Epidermal melanocyte (primary cell): ENCODE measurements at regions not wholly inside any gene's neighbourhood (a gene's known extent, or its start where the extent isn't known, plus 50 kb on each side); places are given as distances from the start of the nearest gene placed in this dataset.

Source experiments
- DNase-seq: peaks from one replicate; pipeline ENCODE4 v3.0.0; 2011; ENCODE audit warnings: low spot score; ENCODE audit not compliant: insufficient read length

DNA sequence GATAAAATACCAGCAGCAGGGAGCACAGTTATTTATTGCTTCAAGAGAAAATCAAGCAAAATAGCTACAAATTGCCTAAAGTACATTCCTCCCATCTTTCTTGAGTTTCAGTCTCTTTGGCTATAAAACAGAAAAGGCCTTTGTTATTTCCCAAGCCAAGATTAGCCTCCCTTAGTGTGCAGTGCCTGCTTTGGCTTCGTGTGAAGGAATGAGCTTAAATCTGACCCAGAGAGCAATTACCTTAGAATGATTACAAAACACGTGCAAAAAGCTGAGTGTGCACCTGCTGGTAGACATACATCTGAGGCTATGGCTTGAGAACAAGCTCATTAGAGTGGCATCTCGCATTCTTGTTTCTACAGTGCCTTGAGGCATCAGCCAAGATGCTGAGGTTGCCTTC is 250.8 kb downstream of the C4orf33 start:
- no peak for DNase-seq

DNA sequence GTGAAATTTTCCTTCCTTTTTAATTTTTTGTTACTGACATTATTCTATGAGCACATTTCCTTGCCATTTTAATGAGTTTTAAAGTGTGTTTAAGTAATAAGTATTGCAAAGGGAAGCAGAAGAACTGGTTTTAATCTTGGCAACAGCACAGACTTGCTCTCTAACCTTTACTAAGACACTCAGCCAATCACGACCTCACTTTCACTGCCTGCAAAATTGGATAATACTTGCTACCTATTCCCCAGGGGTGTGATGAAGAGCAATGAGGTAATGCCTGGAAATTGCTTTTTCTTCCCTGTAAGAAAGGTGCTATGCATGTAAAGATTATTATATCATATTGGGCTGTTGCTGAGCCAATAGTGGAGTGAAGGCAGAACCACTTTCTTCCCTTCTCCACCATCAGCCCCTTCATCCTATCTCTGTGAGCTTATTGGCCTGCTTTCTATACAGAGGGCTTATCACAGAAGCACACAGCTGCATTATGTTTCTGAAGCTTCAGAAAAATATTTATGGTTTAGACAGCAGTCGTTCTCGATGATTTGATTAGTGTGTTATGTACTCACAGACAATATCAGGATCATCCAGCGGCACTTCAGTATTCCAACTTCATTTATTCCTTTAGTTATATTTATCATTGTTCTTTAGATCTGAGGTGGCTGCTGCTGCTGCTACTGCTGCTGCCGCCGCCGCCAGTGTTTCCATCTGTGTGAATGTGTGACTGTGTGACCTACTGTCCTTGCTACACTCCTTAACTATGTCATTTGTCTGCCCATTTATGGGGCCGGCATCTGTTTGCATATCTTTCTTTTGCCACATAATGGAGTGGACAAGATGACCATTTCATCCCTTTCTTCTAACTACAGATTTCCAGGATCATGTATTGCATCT is 255.1 kb downstream of the C4orf33 start:
- no peak for DNase-seq

DNA sequence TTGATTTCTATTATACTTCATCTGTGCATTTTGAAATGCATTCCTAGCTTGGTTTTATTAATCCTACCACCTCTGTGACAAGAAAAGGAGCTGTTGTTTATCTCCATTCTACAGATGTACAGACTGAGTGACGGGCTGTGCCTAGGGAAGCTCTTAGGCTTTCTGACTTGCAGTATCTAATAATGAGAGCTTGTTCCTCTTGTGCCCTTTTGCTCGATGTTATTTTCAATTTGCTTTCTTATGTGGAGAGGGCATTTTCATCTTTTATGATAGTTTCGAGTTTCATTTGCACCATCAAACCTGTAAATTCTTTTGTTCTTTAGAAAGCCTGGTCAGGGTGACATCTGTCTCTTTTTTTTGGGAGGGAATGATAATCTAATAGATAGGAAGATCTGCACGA is 256.5 kb downstream of the C4orf33 start:
- no peak for DNase-seq

DNA sequence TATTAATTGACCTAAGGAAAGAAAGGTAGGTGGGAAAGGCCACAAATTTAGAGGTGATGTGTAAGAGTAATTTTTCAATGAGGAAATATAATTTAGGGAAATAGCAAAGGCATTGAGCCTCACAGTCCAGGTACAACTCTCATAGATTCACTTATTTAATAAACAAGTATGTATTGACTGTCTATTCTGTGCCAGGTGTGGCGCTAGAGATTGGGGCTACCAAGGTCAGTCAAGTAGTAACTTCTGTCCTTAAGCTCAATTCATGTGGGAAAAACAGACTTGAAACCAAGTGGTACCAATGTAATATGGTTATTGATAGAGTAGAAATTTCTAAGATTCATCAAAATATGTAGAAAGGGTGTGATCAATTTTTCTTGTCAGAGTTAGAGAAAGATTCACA is 257.5 kb downstream of the C4orf33 start:
- no peak for DNase-seq

DNA sequence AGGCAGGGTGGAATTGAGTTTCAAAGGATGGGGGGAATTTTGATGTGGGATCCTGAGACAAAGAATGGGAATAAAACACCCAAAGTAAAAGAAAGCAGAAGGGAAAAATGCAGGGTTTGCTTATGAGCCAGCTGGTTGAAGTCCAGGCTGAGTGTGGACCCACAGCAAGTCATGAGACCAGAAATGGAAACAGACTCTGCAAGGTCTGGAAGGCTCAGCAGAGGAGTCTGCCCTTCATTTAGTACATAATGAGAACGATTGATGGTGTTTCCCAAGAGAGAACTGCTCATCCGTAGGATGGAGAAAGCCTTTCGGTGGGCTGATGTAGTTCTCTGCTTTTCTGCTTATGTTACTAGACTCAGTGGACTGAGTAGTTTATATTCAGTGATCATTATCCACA is 259.1 kb downstream of the C4orf33 start:
- no peak for DNase-seq

DNA sequence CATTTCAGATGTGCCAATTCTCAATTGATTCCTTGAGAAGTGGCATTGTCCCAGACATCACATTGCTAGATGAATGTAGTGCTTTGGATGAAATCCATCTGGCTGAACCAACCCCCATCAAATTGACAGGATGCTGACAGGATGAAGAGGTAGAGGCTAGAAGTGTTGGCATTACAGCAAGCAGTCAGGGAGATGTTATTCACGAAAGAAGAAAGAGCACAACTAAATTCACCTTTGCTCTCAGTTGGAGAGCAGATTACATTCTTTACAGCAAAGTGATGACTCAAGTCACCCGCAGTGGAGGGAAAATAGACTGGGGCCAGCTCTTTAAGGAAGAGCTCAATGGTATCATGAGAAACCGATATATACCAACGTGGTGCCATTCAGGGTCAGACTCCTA is 259.6 kb downstream of the C4orf33 start:
- no peak for DNase-seq

DNA sequence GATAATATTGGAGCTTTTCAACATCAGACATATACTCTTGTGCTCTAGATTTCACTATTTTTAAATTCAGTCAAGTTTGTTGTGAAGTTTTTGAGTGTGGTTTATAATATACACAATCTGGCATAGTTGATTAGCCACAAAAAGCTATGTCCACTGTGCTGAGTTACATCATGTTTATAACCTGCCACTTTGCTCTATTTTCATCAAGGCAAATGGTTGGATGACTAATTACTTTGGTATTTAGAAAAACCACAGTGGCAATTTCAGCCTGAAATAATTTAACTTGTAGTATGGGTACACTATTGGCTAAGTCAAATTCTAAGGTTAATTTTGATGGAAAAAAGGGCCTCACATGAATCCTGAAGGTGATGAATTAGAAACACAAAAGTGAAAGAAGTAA is 262.6 kb downstream of the C4orf33 start:
- DNase-seq, result no peak

DNA sequence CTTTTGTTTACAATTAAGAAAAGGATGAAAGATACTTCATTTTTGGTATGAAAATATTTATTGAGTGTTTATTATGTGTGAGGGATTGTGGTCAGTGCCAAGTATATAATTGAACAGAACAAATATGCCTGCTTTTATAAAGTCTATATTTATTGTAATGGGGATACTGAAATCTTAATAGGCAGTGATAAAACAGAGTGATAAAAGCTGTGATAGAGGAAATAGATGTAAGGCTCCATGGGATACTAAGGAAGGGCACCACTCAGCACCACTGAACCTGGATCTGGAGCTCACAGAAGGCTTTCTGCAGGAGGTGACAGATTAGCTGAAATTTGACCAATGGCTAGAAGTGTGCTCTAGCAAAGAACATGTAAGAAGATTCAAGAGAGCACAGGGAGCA is 263.5 kb downstream of the C4orf33 start:
- no peak for DNase-seq

DNA sequence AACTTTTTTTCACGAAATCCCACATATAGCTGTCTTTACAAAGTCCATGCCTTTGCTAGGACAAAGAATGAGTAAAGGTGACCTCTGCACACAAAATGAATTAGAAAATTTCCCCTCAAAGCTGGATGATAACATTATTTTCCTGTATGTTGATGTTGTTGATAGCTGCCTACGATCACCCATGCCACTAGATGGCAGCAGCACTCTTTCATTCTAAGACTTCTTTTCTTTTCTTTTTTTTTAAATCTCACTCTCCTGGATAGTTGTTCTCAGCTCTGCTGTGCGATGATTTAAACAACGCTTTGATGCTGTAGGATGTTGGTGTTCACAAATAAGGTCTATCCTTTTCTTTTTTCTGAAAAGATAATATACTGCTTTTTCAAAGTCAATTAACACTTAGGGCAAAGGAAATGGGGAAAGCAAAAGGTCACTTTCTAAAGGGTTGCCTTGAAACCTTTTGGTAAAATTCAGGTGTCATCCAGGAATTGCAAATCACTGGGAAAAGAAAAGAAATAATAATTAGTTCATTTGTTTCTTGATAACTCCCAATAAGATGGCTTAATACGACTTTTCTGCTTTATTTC is 266.8 kb downstream of the C4orf33 start:
- peak; percentile 40 for DNase-seq

DNA sequence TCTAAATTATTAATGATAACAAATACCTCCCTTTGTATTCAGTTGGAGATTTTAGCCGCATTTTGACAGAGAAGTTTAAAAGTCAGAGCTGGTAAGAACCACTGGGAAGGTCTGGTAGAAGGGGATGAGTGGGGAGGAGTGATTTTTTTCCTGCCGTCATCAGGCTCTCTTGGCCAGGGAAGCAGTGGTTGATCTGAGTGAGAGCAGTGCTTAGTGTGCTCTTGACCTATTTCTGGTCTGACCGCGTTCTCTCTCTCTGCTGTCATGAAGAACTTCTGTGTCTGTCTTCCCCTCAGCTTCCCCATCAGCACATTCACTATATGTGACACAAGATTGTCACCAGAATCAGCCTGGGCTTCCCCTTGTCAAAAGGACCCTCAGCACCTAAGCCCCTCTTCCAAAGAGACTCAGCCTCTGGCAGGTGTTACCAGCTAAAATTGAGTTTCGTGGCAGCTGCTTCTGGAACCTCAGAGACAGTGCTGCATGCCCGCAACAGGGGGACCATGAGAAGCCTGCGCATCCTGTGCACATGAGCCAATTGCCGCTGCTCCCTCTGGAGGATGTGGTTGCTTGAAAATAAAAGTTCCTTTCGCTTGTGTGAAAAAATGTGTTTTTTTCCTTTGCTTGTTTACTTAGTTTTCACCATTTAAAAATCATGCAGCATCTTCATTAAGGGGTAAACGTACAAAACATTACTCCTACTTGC is 268.9 kb downstream of the C4orf33 start:
- DNase-seq, result no peak

DNA sequence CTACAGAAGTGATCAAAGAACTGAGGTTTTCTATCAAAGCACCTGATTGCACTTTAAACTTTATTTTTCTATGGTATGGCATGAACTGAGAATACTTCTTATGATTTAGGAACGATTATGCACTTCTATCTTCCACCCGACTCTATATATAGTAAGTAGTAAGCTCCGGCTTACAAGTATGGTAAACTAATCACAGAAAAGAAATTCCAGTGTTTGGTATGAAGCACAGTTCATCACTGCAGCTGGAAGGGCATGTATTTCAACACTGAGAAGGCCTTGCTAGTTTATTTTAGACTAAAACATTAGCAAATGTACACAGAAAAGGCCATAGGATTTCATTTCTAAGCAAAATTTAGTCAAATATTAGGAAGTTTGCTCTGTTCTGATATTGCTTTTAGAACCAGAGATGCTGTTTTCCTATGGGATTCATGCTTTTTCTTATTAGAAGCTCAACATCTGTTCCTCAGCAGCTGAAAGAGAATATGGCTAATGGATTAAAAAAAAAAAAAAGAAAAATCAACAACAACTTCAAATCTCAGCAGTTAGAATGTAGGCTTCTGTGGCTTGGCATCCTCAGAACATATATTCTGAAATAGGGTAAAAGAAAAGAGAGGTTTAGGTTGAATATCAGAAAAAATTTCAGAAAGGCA is 273.5 kb downstream of the C4orf33 start:
- no peak for DNase-seq

DNA sequence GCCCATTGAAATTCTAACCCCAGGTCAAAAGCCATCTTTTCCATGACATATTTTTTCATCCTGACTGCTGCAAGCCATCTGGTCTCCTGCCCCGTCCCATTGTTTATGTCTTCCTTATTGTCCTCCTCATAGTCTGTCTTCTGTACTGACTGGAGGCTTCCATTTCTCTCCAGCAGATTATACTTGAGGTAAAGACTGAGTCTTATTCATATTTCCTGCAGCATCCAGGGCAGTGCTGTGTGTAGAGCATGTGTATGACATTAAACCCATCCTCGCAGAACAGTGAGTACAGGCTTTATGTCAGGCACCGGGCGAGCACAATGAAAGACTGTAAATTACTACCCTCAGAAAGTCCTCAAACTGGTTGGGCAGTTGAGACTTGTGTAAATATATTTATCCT is 275.1 kb downstream of the C4orf33 start:
- DNase-seq, result no peak

DNA sequence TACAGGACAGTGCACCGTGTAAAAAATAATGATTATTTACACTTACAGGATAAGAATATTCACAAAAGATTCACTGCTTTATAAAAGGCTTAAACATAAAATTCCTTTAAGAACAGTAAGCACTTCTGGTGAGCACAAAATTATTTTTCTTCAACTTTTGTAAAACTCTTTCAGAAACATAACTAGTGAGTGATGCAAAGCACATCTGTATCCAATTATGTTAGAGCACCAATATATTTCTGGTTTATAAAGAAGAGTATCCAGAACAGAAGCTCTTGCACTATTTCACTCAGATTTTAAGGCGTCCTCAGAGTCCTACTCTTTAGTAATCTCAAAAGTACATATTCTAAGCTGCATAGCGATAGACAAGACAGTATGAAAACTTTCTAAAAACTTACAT is 276.0 kb downstream of the C4orf33 start:
- no peak for DNase-seq

DNA sequence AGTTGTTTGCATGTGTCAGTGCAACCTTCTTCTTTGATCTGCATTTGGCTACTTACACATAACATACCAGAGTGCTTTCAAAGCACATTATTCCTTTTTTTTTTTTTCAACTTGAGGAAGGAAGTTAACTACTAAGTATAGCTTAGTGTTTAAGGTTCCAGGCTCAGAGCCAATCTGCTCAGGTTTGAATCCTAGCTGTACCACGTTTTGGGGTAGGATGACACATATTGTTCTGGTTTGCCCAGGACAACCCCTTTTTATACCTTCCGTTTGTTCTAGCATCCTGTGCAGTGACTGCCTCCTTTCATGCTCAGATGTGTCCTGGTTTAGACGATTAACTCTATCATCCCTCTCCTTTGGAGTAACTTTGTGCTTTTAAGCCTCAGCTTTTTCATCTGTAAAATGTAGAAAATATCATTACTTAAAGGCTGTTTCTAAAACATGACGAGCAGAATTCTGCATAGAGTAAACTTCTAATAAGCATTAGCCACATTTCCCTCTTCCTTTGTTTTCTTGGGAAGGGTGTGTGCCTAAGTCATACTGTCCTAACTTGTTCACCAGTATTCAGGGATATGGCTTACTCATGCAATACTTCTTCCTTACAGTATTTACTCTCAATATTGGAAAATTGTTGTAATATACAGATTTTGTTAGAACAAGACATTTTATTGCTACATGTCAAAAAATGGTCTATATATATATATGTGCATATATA is 281.3 kb downstream of the C4orf33 start:
- no peak for DNase-seq

DNA sequence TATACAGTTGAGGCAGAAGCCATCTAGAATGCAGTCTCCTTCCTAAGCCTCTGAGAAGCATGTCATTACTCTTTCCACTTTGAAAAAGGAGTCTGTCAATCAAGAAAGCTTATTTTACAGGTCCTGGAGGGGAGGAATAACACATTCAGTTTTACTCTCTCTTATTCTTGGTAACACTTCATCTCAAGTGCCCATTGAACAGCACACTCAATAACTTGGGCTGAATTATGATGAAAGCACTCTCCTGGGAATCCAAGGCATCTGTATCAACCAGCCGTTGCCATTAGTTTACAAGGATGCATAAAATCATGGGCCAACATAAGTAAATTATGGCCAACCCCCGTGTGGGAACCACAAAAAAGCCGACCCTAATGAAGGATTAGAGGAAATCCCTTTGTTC is 282.4 kb downstream of the C4orf33 start:
- DNase-seq, result no peak

DNA sequence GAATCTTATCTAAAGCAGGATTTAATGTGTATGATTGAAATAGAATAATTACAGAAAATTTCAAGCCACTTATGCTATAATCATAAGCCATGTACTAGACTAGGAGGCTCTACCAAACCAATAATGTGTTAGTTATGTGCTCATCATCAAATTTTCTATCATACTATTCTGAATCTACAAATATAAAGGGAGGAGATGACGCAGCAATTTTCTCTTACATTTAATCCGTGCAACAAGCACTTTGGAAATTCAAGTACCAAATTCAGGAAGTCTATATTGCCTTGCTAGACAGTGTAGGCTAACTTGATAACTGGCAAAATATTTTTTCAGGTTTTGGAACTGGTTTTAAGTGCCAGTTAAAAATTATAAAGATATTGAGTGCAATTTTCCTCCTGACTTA is 283.5 kb downstream of the C4orf33 start:
- DNase-seq, result no peak

DNA sequence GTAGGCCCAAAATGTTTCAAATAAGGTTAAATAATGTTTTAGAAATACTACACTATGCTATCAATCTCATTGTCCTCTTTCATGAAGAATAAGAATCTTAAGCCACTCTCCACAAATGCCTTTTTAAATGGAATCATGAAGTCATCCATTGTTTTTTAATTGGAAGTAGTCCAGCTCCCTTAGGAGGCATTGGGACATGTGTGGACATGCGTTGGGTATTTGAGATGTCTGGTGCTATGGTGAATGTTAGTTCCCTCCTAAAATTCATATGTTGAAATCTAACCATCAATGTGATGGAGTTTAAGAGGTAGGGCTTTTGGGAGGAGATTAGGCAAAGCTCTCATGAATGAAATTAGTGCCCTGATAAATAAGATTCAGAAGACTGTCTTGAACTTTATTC is 289.0 kb downstream of the C4orf33 start:
- DNase-seq, result no peak

DNA sequence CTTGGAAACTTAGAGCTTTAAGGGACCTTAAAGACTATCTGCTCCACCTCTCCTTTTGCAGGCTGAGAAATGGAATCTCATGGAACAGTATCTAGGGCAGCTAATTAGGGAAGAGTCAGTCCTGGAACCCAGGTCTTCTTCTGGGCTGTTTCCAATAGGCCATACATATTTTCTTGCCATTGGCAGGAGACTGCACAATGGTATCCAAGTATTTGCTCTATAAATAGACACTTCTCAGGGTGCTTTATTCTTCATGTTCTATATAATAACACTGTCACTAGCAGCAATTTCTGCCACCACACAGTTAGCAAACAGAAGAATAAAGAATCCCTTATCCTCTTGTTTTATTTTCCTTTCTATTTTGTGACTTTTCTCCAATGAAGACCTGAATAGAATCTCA is 291.7 kb downstream of the C4orf33 start:
- no peak for DNase-seq

DNA sequence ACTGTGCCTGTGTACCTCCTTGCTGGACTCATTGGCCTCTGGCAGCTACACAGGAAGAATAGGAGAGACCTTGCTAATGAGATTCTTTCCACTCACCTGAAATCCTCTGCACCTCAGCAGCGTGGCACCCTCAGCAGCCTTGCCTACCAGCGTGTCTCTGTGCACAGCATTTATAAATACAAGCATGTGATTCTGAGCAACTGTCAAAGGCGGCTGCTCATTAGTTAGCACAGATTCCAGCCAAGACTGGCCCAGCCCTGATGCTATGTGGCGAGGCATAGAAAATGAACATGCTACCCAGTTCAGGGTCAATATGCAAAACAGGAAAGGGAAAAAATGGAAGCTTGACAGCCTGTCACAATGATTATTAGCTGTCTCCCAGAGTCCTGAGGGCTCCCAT is 298.0 kb downstream of the C4orf33 start:
- DNase-seq, result no peak

DNA sequence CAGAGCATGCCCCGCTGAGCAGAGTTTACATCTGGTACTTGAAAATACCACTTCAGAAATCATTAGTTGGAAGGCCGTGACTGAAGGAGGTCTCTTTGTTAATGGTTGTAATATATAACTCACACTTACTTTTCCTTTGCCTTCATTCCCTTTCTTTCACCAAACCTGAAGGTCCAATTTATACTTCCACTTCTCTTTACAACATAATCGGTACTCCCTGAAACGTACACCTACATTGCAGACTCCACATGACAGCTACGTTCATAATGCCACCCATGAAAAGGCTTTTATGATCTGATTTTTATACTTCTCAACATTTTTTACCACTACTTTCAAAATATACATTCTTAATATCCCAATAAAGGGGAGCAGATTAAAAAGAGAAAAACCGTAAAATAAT is 298.7 kb downstream of the C4orf33 start:
- no peak for DNase-seq

DNA sequence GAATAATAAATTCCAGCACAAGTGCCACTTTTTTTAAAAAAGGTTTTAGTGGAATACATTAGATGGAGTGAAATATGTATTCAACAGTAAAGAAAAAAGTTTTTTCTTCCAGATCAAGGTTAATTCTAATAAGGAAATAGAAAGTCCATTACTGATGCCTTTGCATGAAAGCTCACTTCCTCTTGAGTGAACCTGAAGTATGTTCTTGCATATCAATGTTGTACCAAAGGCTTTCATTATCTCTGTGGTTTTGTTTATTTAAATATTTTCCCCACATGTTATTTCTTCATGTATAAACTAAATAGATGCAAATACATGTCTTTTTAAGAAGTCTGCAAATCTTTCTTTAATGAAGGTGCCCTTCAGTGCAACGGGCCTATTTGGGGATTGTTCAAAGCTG is 307.9 kb downstream of the C4orf33 start:
- DNase-seq, result no peak
